ENCODE measurements at regions not wholly inside any gene's neighbourhood (a gene's known extent, or its start where the extent isn't known, plus 50 kb on each side); places are given as distances from the start of the nearest gene placed in this dataset.

- Histone ChIP-seq H3K79me2 (ENCODE audit: control insufficient read depth, insufficient read depth, low read length) (no peaks in the 10 kb centered on the region), H3K4me2 (ENCODE audit: insufficient read depth, low read length) (no peak overlapping the region), H3K27me3 (ENCODE audit: control insufficient read depth in 2 of 2, insufficient read depth in 2 of 2, low read length in 2 of 2) (no peaks in the 10 kb centered on the region), H3K9me3 (replicated peaks; ENCODE audit: control insufficient read depth, insufficient read depth, low read length) (no peaks in the 10 kb centered on the region), H3K4me3 (replicated peaks in 1 of 3; ENCODE audit: insufficient read depth in 1 of 3, low read depth in 1 of 3, low read length in 3 of 3) (no peak overlapping the region), H3K4me1 (ENCODE audit: control insufficient read depth, extremely low read depth, insufficient read depth, low read length) (no peaks in the 10 kb centered on the region), H3K9ac (replicated peaks; ENCODE audit: extremely low read depth, insufficient read depth, low read length) (no peak overlapping the region), H3K9me1 (replicated peaks; ENCODE audit: control insufficient read depth, extremely low read depth, insufficient read depth, low read length) (no peaks in the 10 kb centered on the region), H2AFZ (ENCODE audit: low read depth, low read length) (no peak overlapping the region), H3K36me3 (ENCODE audit: control insufficient read depth in 2 of 2, extremely low read depth in 1 of 2, insufficient read depth in 2 of 2, low read length in 2 of 2) (no peaks in the 10 kb centered on the region), H4K20me1 (replicated peaks; ENCODE audit: control insufficient read depth, extremely low read depth, insufficient read depth, low read length) (no peaks in the 10 kb centered on the region), H3K27ac (ENCODE audit: insufficient read depth, low read depth, low read length) (no peak overlapping the region)
- BruUV-seq (replicated peaks): no TSS peak
- intact Hi-C loops (cut with micrococcal nuclease) (no loop called here), dilution Hi-C loops (cut with MboI; ENCODE audit: extremely low pct_ligation_motif_present, low sequenced_read_pairs) (no loop called here)
- no peak for DNase-seq (ENCODE audit: low read depth, low spot score)
- ChIA-PET CTCF (interaction anchor here (1.1 kb wide), 1 partner anchor 353 kb away, joined by 3 read pairs; no protein-coding TSS in a partner anchor), POLR2A (no interaction called here)
- TF ChIP-seq EZH2 (IDR thresholded peaks at IDR 0.05; ENCODE audit: borderline replicate concordance, low read depth, low read length, severe bottlenecking) (no peak), GATA2 (IDR thresholded peaks at IDR 0.05; ENCODE audit: insufficient read depth, insufficient read length, low read depth, low read length) (no peak), CTCF (IDR thresholded peaks at IDR 0.05; ENCODE audit: extremely low read depth in 1 of 2, insufficient read depth in 1 of 2, low read depth in 1 of 2, low read length in 2 of 2) (no peak), POLR2AphosphoS5 (IDR thresholded peaks at IDR 0.05; ENCODE audit: insufficient read depth, low read depth, low read length) (no peak), MYC (IDR thresholded peaks at IDR 0.05; ENCODE audit: low read depth, low read length) (no peak), MAX (IDR thresholded peaks at IDR 0.05; ENCODE audit: insufficient read depth, insufficient read length) (no peak), FOS (IDR thresholded peaks at IDR 0.05; ENCODE audit: borderline replicate concordance, insufficient read depth, low read length) (no peak), POLR2A (IDR thresholded peaks at IDR 0.05; ENCODE audit: low read depth, low read length) (no peak), JUN (IDR thresholded peaks at IDR 0.05; ENCODE audit: borderline replicate concordance, insufficient read depth, insufficient read length, low read depth) (no peak)
- no peak for FAIRE-seq
Observed at GRCh38 chrX:130563476-130563875, 161.7 kb downstream of the RBMX2 start.
